ENCODE measurements at regions not wholly inside any gene's neighbourhood (a gene's known extent, or its start where the extent isn't known, plus 50 kb on each side); places are given as distances from the start of the nearest gene placed in this dataset.

- no peak for DNase-seq (ENCODE audit: low read depth)
Observed at GRCh38 chr2:10520154-10520553, 72.0 kb upstream of the ODC1 start.

DNA sequence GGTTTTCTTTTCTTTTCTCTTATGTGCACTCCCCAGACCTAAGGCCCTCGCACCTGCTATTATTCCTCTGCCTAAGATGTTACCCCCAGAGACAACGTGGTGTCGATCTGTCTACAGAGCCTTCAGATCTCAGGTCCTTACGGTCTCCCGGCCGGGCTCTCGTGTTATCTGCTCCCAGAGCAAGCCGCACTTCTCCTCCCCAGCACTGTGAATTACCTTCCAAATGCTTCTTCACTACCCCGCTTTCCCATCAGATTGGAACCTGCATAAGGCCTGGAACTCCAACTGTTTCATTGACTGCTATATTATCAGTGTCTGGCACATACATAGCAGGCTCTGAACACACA is 71.2 kb upstream of the ODC1 start:
- DNase-seq (ENCODE audit: low read depth) = no peak

- DNase-seq (ENCODE audit: low read depth) = no peak
Observed at GRCh38 chr2:10518470-10519393, 70.6 kb upstream of the ODC1 start.

GRCh38 chr2:10517351-10518043 is 69.4 kb upstream of the ODC1 start:
- DNase-seq (ENCODE audit: low read depth) = no peak

GRCh38 chr2:10515887-10516286 is 67.8 kb upstream of the ODC1 start:
- DNase-seq (ENCODE audit: low read depth) = no peak

- DNase-seq (ENCODE audit: low read depth) = peak; percentile 97
Observed at GRCh38 chr2:10514743-10515142, 66.6 kb upstream of the ODC1 start.

DNA sequence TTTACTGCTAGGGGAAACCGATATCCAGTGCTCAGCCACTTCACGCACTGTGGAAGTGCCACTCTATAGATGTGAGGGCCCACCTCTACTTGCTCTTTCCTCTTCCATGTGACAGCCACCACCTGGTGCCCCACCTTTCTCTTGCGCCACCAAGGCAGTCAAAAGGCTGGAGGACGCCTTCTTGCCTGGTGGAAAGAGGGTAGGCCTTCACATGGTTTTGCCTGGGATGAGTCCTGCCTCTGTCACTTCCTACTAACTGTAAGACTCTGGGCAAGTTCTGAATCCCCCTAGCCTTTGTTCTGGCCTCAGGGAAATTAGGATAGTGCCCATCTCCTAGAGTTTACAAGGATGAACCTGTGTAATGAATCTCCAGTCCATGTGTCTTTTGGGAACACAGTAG is 66.1 kb upstream of the ODC1 start:
- no peak for DNase-seq (ENCODE audit: low read depth)

DNA sequence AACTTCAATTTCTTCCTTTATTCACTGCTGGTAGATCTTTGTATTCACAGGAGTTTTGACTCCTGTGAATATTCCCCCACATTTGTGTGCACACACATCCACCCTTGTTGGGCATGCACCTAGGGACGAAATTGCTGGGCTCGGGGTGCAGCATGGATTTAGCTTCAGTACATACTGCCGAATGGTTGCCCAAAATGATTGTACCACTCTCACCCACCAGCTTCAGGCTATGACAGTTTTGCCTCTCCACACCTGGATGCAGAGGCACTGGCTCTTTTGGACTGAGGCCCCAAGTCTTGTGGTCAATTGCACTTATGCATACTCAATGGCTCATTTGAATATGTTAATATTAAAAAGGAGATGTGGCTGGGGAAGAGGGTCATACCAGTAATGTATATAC is 65.1 kb upstream of the ODC1 start:
- no peak for DNase-seq (ENCODE audit: low read depth)

- DNase-seq (ENCODE audit: low read depth) = no peak
Observed at GRCh38 chr2:10508038-10508437, 59.9 kb upstream of the ODC1 start.

DNA sequence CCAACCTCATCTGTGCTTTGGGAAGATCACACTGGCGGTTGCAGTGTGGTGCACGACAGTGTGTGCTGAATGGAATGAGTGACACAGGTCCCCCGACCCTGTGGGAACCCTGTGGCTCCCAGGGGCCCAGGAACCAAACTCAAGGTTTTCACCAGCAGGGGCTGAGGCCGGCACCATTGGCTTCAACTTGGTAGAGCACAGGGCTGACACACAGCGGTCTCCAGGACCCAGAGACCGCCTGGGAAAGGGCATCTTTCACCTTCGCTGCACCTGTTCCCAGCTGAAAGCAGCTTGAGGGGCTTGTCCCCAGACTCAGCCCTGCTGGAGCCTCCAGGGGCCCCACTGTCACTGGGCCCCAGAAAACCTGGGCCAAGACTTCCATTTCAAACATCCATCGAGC is 59.0 kb upstream of the ODC1 start:
- DNase-seq (ENCODE audit: low read depth) = no peak

- DNase-seq (ENCODE audit: low read depth) = no peak
Observed at GRCh38 chr2:10504994-10505820, 57.1 kb upstream of the ODC1 start.

DNA sequence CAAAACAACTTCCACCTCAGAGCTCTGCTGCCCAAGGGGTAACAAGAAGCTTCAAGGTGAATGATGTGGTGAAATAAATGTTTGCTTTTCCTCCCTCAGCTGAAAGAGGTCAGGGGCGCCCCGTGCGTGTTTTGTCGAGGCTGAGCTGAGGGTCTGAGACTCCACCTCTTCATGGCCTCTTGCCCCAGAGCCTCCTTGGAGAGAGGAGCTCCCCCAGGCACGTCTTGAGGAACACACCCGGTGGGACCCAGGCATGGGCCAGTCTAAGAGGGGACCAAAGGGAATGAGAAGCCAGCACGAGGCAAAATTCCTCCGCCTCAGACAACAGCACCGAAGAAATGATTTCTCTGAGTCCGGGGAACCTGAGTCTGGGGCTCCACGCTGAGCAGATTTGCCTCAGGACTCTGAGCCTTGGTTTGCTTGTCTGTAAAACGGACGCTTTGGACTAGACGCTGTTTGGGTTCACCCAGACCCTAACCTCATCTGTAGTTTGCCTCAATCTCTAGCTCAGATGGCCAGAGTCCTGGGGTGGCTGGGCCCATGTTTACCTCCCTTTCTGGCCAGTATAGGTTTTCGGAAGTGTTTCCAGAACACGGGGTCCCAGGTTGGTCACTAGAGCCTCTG is 56.4 kb upstream of the ODC1 start:
- DNase-seq (ENCODE audit: low read depth) = no peak

GRCh38 chr2:10502803-10503107 is 54.6 kb upstream of the ODC1 start:
- no peak for DNase-seq (ENCODE audit: low read depth)

GRCh38 chr2:10501980-10502802 is 54.1 kb upstream of the ODC1 start:
- no peak for DNase-seq (ENCODE audit: low read depth)

- DNase-seq (ENCODE audit: low read depth) = no peak
Observed at GRCh38 chr2:10501451-10501961, 53.4 kb upstream of the ODC1 start.

DNA sequence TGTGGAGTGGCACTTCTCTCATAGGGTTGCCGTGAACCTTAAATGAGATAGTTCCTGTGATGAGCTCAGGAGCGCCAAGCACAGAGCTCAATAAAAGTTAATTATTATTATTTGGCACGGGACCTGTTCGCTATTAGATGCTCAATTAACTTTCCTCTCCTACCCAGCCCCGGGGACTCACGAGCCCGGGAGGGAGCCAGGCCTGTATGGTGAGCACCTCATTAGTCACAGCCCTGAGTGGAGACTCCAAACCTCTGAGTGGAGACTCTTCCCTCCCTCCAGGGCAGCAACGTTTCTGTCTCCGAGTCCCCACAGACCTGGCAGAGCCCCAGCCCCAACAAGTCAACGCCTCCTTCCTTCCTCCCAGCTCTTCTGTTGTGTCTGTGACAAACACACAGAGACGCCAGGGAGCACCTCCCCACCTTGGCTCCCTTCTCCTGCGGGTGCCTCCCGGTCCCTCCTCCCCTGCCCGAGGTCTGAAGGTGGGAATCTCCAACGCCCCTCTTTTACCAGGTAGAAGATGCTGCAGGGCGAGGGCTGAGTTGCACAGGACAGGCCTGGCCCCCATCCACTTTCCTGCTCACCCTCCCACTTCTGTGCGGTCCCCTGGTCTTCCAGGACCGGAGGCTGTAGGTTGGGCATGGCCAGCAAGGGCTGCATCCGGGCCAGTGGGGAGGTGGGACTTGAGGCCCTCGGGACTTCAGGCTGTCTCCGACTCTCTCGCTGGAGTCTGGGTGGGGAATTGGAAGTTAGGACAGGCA is 52.7 kb upstream of the ODC1 start:
- no peak for DNase-seq (ENCODE audit: low read depth)

DNA sequence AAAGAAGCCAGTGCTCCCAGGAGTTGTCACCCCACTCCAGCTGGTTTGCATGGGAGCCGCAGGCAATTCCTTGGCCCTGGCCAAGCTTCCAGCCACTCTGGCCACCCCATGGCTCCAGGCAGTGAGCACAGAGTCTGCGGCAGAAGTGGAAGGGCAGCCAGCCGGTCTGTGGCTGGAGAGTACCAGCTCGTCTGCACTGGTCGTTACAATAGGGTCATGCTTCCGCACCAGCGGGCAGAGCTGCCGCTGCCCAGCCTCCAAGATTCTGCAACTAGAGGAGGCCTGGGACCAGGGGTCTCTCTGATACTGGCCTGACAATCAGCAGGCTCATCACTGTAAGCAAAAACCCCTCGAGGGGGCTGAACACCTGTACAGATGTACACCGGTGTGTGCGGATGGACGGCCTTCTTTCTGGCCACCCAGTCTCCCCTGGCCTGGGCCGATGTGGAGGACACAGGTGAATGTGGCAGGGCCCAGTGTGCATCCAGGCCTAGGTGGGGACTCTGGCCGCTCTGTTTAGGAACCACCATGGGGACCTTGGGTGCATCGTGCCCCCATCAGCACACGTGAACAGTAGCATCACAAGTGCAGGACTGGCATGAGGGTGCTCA is 51.9 kb upstream of the ODC1 start:
- DNase-seq (ENCODE audit: low read depth) = no peak

DNA sequence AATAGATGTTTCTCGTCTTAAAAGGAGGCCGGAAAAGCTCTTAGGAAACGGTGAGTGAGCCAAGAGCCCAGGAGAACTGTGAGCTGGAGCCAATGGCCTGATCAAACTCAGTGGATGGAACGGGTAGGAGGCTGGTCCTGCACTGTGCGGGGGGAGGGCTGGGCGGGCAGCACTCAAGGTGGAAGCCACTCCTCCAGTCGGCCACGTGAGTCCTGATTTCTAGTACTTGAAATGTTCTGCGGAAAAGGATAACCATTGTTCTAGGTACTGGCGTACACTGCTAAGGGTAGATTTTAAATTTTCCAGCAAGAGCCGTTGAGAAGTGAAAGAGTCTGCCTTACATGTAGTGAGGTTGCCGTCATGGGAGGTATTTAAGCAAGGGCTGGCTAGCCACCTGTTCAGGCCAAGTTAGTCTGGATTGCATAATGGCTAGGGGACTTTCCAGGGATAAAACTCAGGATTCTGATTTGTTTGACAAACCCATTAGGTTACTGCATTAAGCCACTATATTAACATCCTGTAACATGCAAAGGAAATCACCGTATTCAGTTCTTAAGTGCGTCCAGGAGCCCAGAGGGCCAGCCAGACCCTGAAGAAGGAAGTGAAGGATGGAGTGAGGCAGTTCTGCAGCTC is 51.3 kb upstream of the ODC1 start:
- DNase-seq (ENCODE audit: low read depth) = no peak

GRCh38 chr2:10498525-10499274 is 50.6 kb upstream of the ODC1 start:
- DNase-seq (ENCODE audit: low read depth) = no peak
